Muscle layer of colon (tissue), 2 donors: ENCODE measurements at regions not wholly inside any gene's neighbourhood (a gene's known extent, or its start where the extent isn't known, plus 50 kb on each side); places are given as distances from the start of the nearest gene placed in this dataset.

ENCODE experiments used
- H3K27ac ChIP-seq: one replicate; pipeline ENCODE4 v1.7.0; 2013; ENCODE audit warnings: low read depth, mild to moderate bottlenecking, low read length, moderate library complexity
- H3K27me3 ChIP-seq, 2 donors: one replicate each; pipeline ENCODE4 v1.7.0; 2013; ENCODE audit warnings: low read length in 2 of 2, mild to moderate bottlenecking in 2 of 2; ENCODE audit not compliant: insufficient read depth in 2 of 2, control insufficient read depth in 1 of 2
- H3K36me3 ChIP-seq: one replicate; pipeline ENCODE4 v1.7.0; 2013; ENCODE audit warnings: mild to moderate bottlenecking, low read length; ENCODE audit not compliant: insufficient read depth
- H3K4me1 ChIP-seq: one replicate; pipeline ENCODE4 v1.7.0; 2013; ENCODE audit warnings: mild to moderate bottlenecking, low read length; ENCODE audit not compliant: insufficient read depth
- H3K4me3 ChIP-seq, 2 donors: one replicate each; pipeline ENCODE4 v1.7.0; 2013; ENCODE audit warnings: low read length in 2 of 2, low read depth in 1 of 2, mild to moderate bottlenecking in 1 of 2, moderate library complexity in 1 of 2
- H3K9ac ChIP-seq: one replicate; pipeline ENCODE4 v1.7.0; 2013; ENCODE audit warnings: low read length
- H3K9me3 ChIP-seq: one replicate; pipeline ENCODE4 v1.7.0; 2013; ENCODE audit warnings: mild to moderate bottlenecking, low read length
- donor health status: abdominal sarcoma.
- donor health status: Adenocarcinoma of cecum.

- no peaks in the 10 kb centered on the region for H3K27me3 ChIP-seq
These were observed 1012.3 kb downstream of the ZPLD1 start for GRCh38 chr3:103446953-103447629.

GRCh38 chr3:103453152-103453551, 1018.3 kb downstream of the ZPLD1 start:
- Histone ChIP-seq H3K4me3 (no peak overlapping the region), H3K36me3 (no peaks in the 10 kb centered on the region), H3K27ac (no peak overlapping the region), H3K9me3 (no peaks in the 10 kb centered on the region), H3K9ac (no peak overlapping the region), H3K27me3 (no peaks in the 10 kb centered on the region), H3K4me1 (no peaks in the 10 kb centered on the region)

More at GRCh38 chr3:103446953-103447629, 1012.3 kb downstream of the ZPLD1 start:
- H3K9me3 ChIP-seq = no peaks in the 10 kb centered on the region
- no peak overlapping the region for H3K4me3 ChIP-seq
- H3K36me3 ChIP-seq = no peaks in the 10 kb centered on the region
- no peak overlapping the region for H3K9ac ChIP-seq
- no peaks in the 10 kb centered on the region for H3K4me1 ChIP-seq
- no peak overlapping the region for H3K27ac ChIP-seq

GRCh38 chr3:103459815-103460214, 1025.0 kb downstream of the ZPLD1 start:
- Histone ChIP-seq H3K27ac (no peak overlapping the region), H3K27me3 (no peaks in the 10 kb centered on the region), H3K9me3 (no peaks in the 10 kb centered on the region), H3K36me3 (no peaks in the 10 kb centered on the region), H3K4me1 (no peaks in the 10 kb centered on the region), H3K9ac (no peak overlapping the region), H3K4me3 (no peak overlapping the region)

- H3K27ac ChIP-seq = no peak overlapping the region
- no peak overlapping the region for H3K9ac ChIP-seq
- no peaks in the 10 kb centered on the region for H3K4me1 ChIP-seq
- no peaks in the 10 kb centered on the region for H3K9me3 ChIP-seq
- H3K36me3 ChIP-seq = no peaks in the 10 kb centered on the region
- no peaks in the 10 kb centered on the region for H3K27me3 ChIP-seq
- no peak overlapping the region for H3K4me3 ChIP-seq
These were observed 1035.7 kb downstream of the ZPLD1 start for GRCh38 chr3:103470498-103470897.

- Histone ChIP-seq H3K4me3 (no peak overlapping the region), H3K27ac (no peak overlapping the region), H3K36me3 (no peaks in the 10 kb centered on the region), H3K27me3 (no peaks in the 10 kb centered on the region), H3K4me1 (no peaks in the 10 kb centered on the region), H3K9me3 (no peaks in the 10 kb centered on the region), H3K9ac (no peak overlapping the region)
These were observed 1059.2 kb downstream of the ZPLD1 start for GRCh38 chr3:103494011-103494410.

GRCh38 chr3:103494512-103494911, 1059.7 kb downstream of the ZPLD1 start:
- H3K9me3 ChIP-seq = no peaks in the 10 kb centered on the region

GRCh38 chr3:103495186-103495585, 1060.4 kb downstream of the ZPLD1 start:
- Histone ChIP-seq H3K9me3 (no peaks in the 10 kb centered on the region), H3K36me3 (no peaks in the 10 kb centered on the region), H3K27ac (no peak overlapping the region), H3K27me3 (no peaks in the 10 kb centered on the region), H3K9ac (no peak overlapping the region), H3K4me1 (no peaks in the 10 kb centered on the region), H3K4me3 (no peak overlapping the region)

More at GRCh38 chr3:103494512-103494911, 1059.7 kb downstream of the ZPLD1 start:
- no peaks in the 10 kb centered on the region for H3K4me1 ChIP-seq
- H3K4me3 ChIP-seq = no peak overlapping the region
- H3K27me3 ChIP-seq = no peaks in the 10 kb centered on the region
- H3K27ac ChIP-seq = no peak overlapping the region
- no peak overlapping the region for H3K9ac ChIP-seq
- H3K36me3 ChIP-seq = no peaks in the 10 kb centered on the region

- Histone ChIP-seq H3K4me1 (no peaks in the 10 kb centered on the region), H3K4me3 (no peak overlapping the region), H3K36me3 (no peaks in the 10 kb centered on the region), H3K27me3 (no peaks in the 10 kb centered on the region), H3K9ac (no peak overlapping the region), H3K27ac (no peak overlapping the region), H3K9me3 (no peaks in the 10 kb centered on the region)
These were observed 1064.5 kb downstream of the ZPLD1 start for GRCh38 chr3:103499132-103499900.

GRCh38 chr3:103499967-103500366, 1065.2 kb downstream of the ZPLD1 start:
- no peak overlapping the region for H3K9ac ChIP-seq
- H3K4me1 ChIP-seq = no peaks in the 10 kb centered on the region
- H3K27ac ChIP-seq = no peak overlapping the region
- H3K36me3 ChIP-seq = no peaks in the 10 kb centered on the region
- H3K9me3 ChIP-seq = no peaks in the 10 kb centered on the region
- H3K27me3 ChIP-seq = no peaks in the 10 kb centered on the region
- H3K4me3 ChIP-seq = no peak overlapping the region

- H3K9me3 ChIP-seq = no peaks in the 10 kb centered on the region
- H3K27ac ChIP-seq = no peak overlapping the region
- no peak overlapping the region for H3K9ac ChIP-seq
- H3K36me3 ChIP-seq = no peaks in the 10 kb centered on the region
- no peak overlapping the region for H3K4me3 ChIP-seq
- no peaks in the 10 kb centered on the region for H3K4me1 ChIP-seq
- no peaks in the 10 kb centered on the region for H3K27me3 ChIP-seq
These were observed 1075.9 kb downstream of the ZPLD1 start for GRCh38 chr3:103510760-103511159.

- Histone ChIP-seq H3K4me3 (no peak overlapping the region), H3K9me3 (no peaks in the 10 kb centered on the region), H3K9ac (no peak overlapping the region), H3K27ac (no peak overlapping the region), H3K4me1 (no peaks in the 10 kb centered on the region), H3K27me3 (no peaks in the 10 kb centered on the region), H3K36me3 (no peaks in the 10 kb centered on the region)
These were observed 1077.1 kb downstream of the ZPLD1 start for GRCh38 chr3:103511891-103512290.

GRCh38 chr3:103512595-103512994, 1077.8 kb downstream of the ZPLD1 start:
- no peaks in the 10 kb centered on the region for H3K9me3 ChIP-seq
- H3K4me1 ChIP-seq = no peaks in the 10 kb centered on the region
- H3K36me3 ChIP-seq = no peaks in the 10 kb centered on the region

More at GRCh38 chr3:103512595-103512994, 1077.8 kb downstream of the ZPLD1 start:
- H3K27ac ChIP-seq = no peak overlapping the region
- no peaks in the 10 kb centered on the region for H3K27me3 ChIP-seq
- H3K9ac ChIP-seq = no peak overlapping the region
- H3K4me3 ChIP-seq = no peak overlapping the region
